NCI-H524 treated with DMSO at 0.1 percent for 48 hours (cell line): ENCODE measurements at regions not wholly inside any gene's neighbourhood (a gene's known extent, or its start where the extent isn't known, plus 50 kb on each side); places are given as distances from the start of the nearest gene placed in this dataset.

ENCODE experiments used
- DNase-seq: peaks from one replicate; lab custom pipeline; 2025; lab: John Stamatoyannopoulos, UW

DNA sequence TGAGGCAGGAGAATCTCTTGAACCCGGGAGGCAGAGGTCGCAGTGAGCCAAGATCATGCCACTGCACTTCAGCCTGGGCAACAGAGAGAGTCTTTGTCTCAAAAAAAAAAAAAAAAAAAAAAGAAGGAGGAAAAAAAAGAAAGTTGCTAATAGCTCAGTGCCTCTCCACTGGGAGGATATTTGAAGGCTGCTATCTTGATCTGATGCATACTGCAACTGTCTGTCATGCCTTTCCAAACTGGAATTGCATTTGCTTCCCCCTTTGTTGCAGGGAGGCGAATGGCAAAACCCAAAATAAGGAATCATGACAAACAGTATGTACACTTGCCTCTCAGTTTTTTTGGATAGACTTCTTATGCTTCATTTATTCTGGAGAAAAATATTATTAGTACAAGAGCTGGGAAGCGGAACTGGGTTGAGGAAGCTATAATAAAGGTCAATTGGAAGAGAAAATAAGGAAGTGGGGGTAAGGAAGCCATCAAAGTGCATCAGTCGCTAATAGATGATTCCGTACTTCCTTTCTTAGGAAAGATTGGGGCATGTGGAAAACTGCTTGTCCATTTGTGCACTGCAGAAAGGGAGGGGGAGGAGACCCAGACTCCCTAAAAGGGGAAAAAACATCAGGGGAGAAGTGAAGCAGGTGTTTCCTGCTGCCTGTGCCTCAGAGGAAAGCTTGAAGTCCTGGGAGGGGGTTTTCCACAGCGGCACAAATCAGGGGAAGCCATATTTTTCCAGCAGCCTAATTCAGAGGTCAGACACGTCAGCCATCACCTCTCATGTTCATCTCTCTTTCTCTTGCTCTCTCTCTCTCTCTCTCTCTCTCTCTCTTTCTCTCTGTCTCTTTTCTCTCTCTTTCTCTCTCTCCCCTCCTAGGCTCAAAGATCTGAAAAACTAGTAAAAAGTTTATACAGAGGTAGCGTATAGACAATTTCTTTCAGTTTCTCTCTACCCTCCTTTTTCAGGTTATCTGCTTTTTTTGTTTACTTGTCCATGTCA, 301.4 kb upstream of the TNP1 start:
- no peak for DNase-seq

DNA sequence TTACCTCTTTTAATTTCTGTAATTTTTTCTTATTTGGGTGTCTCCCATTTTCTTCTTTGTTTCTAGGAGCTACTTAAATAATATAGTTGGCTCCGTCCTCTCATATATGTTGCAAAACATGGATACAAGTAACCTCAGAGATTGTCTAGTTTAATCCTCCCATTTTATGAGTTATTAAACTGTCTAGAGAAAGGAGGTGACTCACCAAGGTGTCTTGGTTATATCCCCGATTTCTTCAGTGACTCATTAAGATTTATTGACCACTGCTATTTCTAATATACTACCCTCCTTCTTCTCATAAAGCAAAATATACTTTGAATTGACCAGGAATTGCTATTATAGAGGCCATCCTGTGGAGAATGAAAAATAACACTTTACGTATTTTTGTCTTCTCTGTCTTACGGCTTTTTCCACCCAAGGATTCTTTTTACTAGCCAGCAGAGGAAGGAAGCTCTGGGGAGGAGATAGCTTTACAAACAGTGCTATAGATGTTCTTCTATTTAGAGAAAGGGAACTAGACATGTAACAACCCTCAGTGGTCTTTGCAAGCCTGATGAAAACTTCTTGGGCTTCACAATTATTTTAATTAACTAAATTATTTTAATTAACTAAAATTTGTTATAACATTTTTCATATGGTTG, 300.4 kb upstream of the TNP1 start:
- DNase-seq, result no peak

DNA sequence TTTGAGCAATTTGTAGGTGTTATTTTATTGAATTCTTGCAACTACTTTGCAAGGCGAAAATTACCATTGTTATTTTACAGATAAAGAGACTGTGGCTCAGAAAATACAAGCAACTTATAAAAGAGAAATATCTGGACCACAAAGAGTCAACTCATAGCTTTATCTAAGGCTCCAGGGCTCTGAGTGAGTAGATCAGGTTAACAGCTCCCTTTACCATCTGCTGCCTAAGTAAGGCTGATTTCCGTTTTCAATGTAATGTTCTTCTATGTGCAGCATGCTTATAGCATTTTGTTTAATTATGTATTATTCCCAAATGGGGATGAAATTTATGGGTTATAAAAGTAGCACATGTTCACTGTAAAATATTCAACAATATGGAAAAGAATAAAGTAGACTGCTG, 299.1 kb upstream of the TNP1 start:
- DNase-seq, result no peak

DNA sequence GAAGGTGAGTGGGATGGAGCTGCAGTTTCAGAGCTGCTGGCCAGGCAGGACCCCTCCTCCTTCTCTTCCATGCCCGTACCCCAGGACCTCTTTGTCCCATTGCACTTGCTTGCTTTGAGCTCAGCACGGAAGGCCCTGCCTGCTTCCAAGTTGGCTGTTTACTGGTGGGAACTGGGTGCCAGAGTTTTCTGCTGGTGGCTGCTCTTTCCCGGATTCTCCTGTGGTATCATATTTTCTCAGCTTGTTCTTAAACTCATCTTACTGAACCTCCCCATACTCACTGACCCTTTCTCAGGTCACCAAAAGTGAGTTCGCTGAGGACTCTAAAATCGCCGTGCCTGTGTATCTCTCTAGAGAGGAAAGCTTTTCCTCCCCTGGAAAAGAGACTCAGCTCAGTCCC, 297.7 kb upstream of the TNP1 start:
- DNase-seq, result no peak

DNA sequence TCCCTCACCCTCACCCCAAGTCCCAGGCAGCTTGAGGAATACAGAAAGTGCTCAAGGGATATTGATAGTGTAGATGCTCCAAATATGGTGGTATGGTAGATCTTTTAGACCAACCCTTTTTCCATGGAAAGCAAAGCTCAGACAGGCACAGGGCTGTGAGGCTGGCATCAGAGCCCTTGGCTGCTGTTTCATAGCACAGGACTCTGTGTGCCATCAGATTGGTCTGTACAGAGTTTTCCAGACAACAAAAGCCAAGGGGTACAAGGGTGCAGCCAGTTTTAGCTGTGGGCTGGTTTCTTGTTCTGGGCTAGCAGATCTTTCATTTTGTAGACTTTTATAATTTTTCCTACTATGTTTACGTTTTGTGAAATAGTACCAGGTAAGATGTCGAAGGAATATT, 296.9 kb upstream of the TNP1 start:
- DNase-seq, result no peak

DNA sequence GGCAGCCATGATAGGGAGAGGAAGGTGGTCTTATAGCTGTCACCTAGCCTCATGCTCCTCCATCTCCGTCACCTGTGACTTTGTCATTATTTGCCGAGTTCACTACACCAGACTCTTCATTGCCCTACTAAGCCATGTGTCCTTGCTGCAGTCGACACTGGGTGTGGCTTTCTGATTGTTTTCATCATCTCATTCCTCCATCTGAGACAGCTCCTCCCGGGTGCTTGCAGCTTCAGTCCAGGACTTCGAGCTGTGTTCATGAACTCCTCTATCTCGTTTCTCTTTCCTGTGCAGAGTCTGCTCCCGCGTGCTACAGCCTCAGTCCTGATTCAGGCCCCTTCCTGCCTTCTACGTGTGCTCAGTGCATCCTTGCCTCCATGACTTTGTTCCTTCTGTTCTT, 295.1 kb upstream of the TNP1 start:
- DNase-seq, result no peak

DNA sequence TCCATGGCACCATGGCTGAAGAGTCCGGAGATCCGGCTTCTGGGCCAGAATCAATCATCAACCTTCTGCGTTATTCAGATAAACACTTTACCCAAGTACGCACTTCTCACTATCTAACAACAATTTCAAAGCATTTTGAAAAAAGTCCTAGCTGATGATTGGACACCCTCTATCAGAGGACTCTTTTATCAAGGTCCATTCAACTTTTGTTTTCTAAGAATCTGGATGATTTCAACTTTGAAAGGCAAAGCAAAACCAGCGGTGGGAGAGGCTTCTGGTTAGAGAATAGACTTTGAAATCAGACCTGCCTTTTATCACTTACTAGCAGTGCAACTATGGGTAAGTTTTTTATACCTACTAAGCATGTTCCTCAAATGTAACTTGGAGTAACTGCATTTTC, 293.6 kb upstream of the TNP1 start:
- DNase-seq, result no peak

DNA sequence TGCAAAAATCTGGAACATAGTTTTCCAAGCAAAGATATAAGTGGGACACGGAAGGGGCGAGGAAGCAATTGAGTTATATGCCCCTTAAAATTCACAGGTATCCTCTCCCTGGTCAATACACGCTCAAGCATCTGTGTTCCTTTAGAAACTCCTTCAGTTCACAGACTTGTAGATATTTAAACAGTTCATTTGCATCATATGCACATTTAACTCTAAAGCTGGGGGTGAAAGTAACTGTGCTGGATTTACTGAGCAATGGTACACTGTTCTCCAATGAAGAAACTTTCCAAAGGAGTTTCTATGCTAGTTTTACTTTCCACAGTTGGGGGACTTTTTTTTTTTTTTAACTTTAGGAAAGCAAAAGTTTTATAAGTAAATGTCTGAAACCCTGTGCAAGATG, 293.0 kb upstream of the TNP1 start:
- no peak for DNase-seq

DNA sequence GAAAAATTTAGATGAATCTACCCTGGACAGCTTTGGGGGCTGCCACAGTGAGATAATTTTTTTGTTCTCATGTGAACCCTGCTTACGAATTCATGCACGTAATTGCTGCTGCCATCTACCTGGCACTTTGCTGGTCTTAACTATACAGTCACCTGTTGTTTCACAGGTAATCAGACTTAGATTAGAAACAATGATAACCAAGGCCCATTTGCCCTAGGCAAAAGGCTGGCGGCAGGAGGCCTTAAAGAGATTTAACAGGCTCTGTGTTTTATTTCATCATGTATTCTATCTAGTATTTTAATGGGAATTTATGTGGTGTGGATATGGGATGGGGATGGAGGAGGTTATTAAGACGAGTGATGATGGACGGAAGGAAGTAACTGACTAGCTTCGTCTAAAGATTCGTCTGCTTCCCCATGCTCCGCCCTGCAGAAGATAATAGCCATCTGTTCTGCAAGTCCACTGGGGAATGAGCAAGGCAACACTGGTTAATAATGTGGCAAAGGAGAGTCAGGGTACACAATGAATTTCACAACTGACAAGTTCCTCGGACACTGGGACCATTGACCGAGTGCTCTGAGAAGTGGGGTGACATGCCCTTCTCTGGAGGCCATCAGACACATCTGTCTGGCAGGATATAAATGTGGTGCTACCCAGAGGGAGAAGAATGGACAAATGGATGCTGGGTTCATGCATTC, 291.8 kb upstream of the TNP1 start:
- DNase-seq, result no peak

DNA sequence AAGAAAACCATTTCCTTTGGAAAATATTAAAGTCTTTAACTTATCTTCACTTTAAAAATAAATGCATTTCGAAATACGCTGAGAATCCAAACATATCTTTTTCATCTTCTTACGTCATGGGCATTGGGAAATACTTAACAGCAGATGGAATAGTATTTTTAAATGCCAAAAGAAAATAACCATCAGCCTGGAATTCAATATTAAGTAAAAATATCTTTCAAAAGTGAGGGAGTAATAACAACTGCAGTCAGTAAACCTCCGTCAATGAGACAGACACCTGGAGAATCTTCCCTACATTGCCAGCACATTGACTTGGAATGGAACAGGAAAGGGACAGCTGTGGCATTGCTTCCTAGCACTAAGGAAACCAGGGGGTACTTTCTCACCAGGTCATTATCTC, 290.4 kb upstream of the TNP1 start:
- DNase-seq, result no peak

DNA sequence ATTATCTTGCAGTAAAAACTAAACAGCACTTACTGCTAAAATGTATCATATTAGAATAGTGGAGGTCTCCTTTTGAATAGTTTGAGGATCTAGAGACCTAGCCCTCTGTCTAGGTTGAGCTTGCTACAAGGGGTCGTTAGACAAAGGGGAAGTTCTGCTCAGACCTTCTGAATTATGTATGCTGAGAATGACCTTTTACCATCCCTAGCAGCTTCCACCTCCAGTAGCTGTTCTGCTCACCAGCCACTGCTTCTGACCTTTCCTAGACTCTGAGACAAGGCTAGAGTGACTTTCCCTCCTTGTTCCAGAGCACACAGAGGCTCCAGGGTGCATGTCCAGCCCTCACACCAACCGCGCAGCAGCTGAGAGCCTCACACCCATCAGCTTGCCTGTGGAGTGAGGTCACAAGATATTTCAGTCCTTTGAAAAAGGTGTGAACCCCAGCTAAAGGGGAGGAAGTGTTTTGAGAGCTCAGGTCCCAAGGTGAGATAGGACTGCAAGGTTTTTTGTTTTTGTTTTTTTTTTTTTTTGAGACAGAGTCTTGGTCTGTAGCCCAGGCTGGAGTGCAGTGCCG, 289.3 kb upstream of the TNP1 start:
- no peak for DNase-seq

DNA sequence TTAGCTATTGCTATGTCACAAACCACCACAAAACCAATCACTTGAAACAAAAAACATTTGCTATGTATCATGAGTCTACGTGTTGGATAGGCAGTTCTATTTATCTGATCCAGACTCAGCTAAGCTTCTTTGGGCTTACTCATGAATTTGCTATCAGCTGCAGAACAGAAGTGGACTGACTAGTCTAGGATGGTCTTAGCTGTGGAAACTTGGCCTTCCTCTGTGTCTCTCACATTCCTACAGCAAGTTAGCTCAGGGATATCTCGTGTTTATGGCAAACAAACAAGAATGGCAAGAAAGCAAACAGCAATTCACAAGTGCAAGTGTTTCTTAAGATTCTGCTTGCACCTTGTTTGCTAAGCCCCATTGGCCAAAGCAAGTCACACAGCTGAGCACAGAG, 288.0 kb upstream of the TNP1 start:
- DNase-seq, result no peak

DNA sequence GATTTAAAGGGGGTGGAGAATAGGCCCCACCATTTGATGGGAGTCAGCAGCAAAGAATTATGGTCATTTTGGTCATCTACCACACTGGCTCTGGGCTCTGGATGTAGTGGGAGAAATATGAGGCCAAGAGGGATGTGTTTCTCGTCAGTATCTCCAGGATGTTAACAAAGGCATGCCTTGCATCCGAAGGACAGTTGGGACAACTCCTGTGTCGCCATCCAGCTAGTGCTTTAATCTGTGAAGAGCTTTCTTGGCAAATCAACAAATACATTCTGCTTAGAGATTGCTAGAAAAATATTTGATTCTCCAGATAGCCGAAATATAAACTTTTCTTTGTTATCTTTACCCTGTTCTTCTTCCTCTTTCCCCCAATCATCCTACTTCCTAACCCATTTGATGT, 287.1 kb upstream of the TNP1 start:
- DNase-seq, result no peak

DNA sequence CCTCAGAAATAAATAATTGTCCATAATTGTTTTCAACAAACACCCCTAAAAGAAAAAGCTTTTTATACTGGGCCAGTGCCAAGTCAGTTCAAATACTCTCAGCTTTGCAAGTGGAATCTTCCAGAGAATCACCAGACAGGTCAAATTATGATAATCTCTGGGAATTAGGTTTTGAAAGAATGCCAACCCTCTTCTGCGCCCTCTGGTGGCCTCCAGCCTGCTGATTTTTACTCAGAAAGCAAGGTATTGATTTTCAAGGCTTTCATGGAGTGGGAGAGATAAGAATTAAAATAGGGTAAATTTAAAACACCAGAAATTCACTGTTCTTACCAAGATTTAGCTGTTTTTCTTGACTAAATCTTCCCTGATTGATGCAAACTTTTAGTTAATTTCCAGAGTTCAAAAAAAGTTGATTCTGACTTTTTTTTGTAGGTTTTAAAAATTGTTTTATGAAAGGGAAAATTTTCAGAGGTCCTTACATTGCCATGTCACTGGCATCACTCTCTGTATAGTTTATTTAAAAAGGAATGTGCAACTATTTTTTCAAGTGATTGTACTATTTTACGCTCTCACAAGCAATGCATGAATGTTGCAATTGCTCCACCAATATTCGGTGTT, 282.9 kb upstream of the TNP1 start:
- DNase-seq, result no peak

DNA sequence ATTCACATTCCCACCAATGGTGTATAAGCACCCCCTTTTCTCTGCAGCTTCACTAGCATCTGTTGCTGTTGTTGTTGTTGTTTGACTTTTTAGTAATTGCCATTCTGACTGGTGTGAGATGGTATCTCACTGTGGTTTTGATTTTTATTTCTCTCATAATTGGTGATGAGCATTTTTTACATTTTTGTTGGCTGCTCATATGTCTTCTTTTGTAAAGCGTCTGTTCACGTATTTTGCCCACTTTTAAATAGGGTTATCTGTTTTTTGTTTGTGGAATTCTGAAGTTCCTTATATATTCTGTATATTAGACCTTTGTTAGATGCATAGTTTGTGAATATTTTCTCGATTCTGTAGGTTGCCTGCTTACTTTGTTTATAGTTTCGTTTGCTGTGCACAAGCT, 278.4 kb upstream of the TNP1 start:
- DNase-seq, result no peak

DNA sequence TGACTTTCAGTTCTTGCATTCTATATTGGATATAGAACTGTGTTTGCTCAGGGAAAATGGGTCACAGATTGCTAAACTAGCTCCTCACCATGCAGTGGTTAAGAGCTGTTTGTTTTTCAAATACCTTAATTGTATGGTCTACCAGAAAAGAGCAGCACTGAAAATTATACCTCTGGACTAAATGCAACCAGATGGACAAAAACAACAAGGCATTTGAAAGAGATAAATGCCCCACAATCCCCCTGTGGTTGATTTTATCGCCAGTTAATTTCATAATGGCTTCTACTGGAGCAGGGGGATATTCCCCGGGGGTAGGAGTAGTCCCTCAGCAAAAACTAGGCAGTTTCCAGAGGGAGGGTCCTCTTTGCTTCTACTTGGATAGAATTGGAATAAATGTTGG, 267.9 kb upstream of the TNP1 start:
- no peak for DNase-seq

DNA sequence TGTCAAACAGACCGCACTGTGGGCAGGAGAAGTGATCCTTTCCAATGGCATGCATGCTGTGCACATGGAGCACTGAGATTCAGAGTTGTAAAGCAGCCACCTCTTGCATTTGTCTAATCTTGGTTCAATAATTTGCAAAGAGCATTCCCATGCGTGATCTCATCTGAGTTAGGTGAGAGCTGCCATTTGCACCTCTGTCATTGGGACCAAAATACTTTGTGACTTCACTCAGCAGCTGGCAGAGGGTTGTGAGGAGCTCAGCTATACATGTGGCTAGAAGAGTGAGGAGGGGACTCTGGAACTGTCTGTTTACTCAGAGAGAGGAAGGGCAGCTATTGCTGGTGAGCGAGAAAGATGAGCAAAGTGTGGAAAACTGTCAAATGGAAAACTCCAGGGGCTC, 265.1 kb upstream of the TNP1 start:
- DNase-seq, result no peak

DNA sequence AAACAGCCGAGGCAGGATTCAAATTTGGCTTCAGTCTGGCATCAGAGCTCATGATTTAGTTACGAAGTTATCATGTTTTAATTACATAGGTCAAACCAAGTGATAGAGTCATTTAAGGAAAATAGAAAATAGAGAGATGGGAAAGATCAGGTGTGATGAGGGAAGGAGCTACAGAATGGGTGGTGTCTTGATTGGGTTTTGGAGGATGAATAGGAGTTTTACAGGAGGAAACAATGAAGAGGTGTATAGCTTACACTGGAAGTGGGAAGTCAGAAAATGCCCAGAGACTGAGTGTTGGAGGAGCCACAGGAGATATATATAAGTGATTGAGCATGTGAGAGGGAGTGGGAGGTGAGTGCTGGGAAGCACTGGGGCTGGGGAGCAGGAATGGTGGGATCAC, 264.2 kb upstream of the TNP1 start:
- DNase-seq, result no peak

DNA sequence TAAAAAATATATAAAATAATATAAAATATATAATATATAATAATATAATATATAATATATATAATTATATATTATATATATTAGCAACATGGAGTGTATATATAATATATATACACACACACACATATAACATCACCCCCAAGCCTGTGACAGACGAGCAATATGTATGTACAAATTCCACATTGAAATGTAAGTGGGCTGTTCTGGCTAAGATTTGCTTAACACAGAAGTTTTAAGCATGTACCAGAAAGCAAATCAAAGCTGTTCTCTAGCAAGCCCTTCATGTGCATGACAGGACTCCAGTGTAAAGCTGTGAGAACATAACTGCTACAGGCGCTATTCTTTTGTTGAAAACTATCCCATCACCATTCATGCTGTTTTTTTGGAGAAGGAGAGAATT, 261.7 kb upstream of the TNP1 start:
- no peak for DNase-seq

DNA sequence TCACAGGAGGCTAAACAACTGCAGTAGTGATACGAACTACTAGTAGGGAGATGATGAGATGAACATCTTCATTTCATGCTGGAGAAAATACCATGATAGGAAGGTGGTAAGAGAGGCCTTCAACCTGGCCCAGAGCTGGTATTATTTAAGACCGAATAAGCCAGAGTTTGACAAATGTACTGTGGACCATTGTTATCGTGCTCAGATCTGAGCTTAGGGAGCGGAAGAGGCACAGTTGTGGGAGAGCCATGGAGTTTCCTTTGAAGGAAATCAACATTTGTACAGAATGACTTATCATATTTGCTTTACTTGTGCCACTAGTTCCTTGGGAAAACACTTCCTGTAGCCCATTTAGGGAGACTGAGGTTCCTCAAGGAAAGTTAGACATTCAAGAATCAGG, 260.6 kb upstream of the TNP1 start:
- DNase-seq, result no peak

DNA sequence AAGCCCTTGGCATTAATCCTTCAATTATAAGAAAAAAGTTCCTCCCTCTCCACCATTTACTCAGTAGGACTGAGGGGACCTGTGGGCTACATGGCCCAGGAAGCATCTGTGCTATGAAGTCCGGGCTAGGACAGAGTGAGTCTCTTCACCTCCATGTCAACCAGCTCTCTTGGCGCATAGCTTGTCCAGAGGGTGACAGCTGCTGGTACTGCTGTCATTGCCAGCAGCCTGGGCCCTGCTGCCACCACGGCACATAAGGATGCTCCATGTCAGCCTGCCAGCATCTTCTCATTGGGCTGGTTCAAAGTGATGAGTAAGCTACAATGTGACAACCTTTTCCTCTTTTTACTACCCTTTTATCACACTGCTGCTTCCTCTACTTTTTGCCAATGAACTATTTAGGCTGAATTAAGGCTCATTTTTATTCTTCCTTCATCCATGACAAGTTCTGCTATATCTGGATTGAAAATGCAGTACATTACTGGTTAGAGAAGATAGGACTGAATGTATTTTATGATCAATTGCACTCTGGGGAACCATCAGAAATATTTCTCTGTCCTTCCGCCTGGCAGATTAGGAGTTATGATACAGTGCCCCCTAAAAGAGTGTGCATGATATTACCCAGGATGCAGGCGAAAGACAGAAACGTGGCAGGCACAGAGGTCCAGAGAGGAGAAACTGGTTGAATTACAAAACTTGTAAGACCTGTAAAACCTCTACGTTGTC, 258.9 kb upstream of the TNP1 start:
- no peak for DNase-seq

DNA sequence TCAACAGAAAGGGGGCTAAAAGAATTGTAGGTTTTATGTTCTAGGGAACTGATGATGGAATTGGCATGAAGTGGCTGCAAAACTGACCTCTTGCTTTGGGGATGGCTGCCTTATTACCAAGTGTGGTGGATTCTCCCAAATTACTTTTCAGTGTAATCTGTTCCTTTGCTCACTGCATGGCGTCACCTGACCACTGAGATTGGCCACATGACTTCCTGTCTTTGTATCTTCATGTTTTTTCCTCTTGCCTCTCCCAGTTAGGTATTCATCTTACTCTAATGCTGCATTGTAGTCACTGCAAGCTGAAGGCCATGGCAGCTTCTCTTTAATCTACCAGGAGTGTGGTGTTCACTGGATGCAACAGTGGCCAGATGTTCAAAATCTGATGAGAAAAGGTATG, 257.7 kb upstream of the TNP1 start:
- DNase-seq, result no peak
